Activated T-cell treated with anti-CD3 and anti-CD28 coated beads, Interleukin-2, amount 50 U/mL, for 72 hours (primary cell): ENCODE measurements at regions not wholly inside any gene's neighbourhood (a gene's known extent, or its start where the extent isn't known, plus 50 kb on each side); places are given as distances from the start of the nearest gene placed in this dataset.

ENCODE experiments used
- ATAC-seq, 2 donors: fragments of 150-1000 bp; cut with Tn5 transposase; replicated peaks in 1 of 2; 2 replicates each; pipeline ENCODE4 v1.10.0; 2021; ENCODE audit warnings: moderate library complexity in 2 of 2, mild to moderate bottlenecking in 1 of 2
- DNase-seq, 2 donors: peaks; one replicate each; pipeline ENCODE4 v3.0.0; 2021 to 2022; ENCODE audit warnings: mixed read lengths in 1 of 2
- H3K27ac Mint-ChIP-seq: one replicate; pipeline ENCODE4 v1.8.0; 2022; ENCODE audit warnings: mild to moderate bottlenecking, moderate library complexity, mixed read lengths
- H3K27me3 Mint-ChIP-seq: one replicate; pipeline ENCODE4 v1.8.0; 2022; ENCODE audit warnings: low read depth, mixed read lengths
- H3K36me3 Mint-ChIP-seq, 2 donors: one replicate each; pipeline ENCODE4 v1.8.0; 2022; ENCODE audit warnings: mixed read lengths in 2 of 2, mild to moderate bottlenecking in 1 of 2; ENCODE audit not compliant: insufficient read depth in 2 of 2
- H3K4me1 Mint-ChIP-seq: one replicate; pipeline ENCODE4 v1.8.0; 2022; ENCODE audit warnings: low read depth, mixed read lengths
- H3K4me3 Mint-ChIP-seq, 2 donors: one replicate each; pipeline ENCODE4 v1.8.0; 2022; ENCODE audit warnings: mild to moderate bottlenecking in 2 of 2, mixed read lengths in 2 of 2, moderate library complexity in 2 of 2
- H3K9me3 Mint-ChIP-seq, 2 donors: one replicate each; pipeline ENCODE4 v1.8.0; 2022; ENCODE audit warnings: mixed read lengths in 2 of 2

DNA sequence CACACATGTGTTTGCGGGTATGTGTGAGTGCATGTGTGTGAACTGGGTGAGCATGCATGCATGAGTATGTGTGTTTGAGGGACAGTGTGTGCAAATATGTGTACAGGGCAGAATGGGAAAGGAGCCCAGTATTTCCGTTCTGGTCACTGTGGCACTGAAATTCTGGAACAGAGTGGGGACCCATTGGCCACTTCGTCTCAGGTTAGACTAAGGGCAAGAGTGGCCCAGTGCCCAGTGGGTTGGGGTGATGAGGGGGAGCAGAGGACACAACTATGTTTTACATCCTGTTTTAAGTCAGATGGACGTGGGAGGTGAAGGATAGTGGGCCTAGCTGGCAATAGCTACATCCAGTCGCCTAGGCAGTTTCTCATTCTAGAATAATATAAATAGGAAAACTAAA, 438.5 kb downstream of the DYNC2H1 start:
- Mint-ChIP-seq H3K4me3 (no peak overlapping the region), H3K36me3 (no peaks in the 10 kb centered on the region), H3K27ac (no peak overlapping the region), H3K9me3 (no peaks in the 10 kb centered on the region), H3K27me3 (no peaks in the 10 kb centered on the region), H3K4me1 (no peaks in the 10 kb centered on the region)
- no peak for ATAC-seq
- no peak for DNase-seq

DNA sequence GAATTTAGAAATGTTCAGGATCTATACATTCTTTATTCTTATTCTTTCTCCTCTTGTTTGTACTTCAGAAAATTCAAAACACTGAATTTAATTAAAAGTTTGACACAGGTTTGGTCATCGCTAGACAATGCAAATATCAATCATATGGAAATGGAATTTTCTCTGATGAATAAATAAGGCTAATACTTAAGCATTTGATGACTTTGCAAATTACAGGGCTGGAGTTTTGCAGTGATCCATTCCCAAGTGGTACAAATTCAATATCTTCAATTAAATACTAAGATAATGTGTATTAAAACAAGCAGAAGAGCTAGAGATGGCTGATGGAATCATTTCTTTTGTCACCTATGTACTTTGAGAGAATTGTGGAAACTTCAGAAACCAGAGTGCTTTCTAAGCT, 439.6 kb downstream of the DYNC2H1 start:
- H3K27ac Mint-ChIP-seq: no peak overlapping the region
- H3K27me3 Mint-ChIP-seq: no peaks in the 10 kb centered on the region
- ATAC-seq (no peak), DNase-seq (no peak)
- H3K36me3 Mint-ChIP-seq: no peaks in the 10 kb centered on the region
- no peaks in the 10 kb centered on the region for H3K9me3 Mint-ChIP-seq
- H3K4me3 Mint-ChIP-seq: no peak overlapping the region
- H3K4me1 Mint-ChIP-seq: no peaks in the 10 kb centered on the region

DNA sequence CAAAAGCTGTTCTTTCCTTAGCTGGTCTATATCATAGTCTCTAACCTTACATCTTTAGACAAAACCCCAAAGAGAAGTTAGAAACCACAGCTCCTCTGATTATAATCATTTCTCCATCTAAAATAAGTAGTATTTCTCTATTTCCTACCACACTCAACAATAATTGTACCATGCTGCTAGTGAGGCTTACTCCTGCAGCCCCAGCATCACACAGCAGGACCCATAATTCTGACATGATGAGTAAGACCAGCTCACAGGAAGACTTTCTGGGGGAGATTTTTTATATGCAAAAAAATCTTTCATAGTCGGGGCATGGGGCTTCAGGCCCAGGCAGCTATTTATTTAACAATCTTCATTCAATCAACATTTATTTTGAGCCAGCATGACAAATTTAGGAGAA, 441.6 kb downstream of the DYNC2H1 start:
- Mint-ChIP-seq H3K4me3 (no peak overlapping the region), H3K4me1 (no peaks in the 10 kb centered on the region), H3K27ac (no peak overlapping the region), H3K9me3 (no peaks in the 10 kb centered on the region), H3K36me3 (no peaks in the 10 kb centered on the region), H3K27me3 (no peaks in the 10 kb centered on the region)
- ATAC-seq (no peak), DNase-seq (no peak)

DNA sequence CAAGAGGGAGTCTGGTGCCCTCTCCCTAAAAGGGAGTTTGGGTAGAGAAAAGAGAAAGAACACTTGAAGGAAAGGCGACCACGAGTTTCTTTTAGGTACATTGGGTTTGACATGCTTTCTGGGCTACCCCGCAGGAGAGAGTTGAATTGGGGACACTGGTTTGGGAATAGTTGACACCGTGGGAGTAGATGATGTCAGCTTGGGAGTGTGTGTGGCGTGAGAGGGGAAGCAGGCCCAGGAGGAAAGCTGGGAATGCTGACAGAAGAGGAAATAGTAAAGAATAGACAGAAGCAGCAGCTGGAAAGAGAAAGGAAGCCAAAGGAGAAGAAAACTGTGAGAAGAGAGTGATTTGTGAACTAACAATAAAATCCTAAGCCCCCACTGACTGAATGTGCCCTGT, 442.9 kb downstream of the DYNC2H1 start:
- Mint-ChIP-seq H3K4me1 (no peaks in the 10 kb centered on the region), H3K27me3 (no peaks in the 10 kb centered on the region), H3K36me3 (no peaks in the 10 kb centered on the region), H3K27ac (no peak overlapping the region), H3K4me3 (no peak overlapping the region), H3K9me3 (no peaks in the 10 kb centered on the region)
- DNase-seq: no peak
- no peak for ATAC-seq

DNA sequence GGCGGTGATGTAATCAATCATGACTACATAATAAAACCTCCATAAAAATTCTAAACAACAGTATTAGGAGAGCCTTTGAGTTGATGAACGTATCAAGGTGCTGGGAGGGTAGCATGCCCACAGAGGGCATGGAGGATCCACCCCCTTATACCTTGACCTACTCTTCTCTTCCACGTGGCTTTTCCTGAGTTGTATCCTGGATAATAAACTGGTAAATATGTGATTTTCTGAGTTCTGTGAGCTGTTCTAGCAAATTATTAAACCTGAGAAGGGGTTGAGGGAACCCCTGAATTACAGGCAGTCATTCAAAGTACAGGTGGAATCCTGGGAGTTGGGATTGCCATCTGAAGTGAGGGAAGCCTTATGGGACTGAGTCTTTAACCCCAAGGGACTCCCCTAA, 446.9 kb downstream of the DYNC2H1 start:
- Mint-ChIP-seq H3K27ac (no peak overlapping the region), H3K27me3 (no peaks in the 10 kb centered on the region), H3K9me3 (no peaks in the 10 kb centered on the region), H3K4me3 (no peak overlapping the region), H3K4me1 (no peaks in the 10 kb centered on the region), H3K36me3 (no peaks in the 10 kb centered on the region)
- ATAC-seq (no peak), DNase-seq (no peak)

DNA sequence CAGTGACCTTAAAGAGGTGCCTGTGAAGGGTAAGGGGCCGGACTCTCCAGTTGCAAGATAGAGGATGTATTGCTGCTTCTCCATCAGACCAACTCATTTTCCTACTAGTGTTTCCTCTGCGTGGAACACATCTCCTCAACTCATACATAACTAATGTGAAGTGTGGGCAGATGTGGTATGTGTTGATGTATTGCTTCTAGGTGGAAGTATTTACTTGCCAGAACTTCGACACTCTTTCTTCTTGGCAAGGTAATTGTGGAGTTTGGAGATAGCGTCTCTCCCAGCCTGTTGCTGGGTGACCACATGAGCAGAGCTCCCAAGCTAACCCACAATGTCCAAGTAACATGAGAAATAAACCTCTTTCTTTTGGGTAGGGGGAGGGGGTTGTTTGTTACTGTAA, 456.9 kb downstream of the DYNC2H1 start:
- no peaks in the 10 kb centered on the region for H3K36me3 Mint-ChIP-seq
- no peaks in the 10 kb centered on the region for H3K4me1 Mint-ChIP-seq
- ATAC-seq (no peak), DNase-seq (no peak)
- H3K9me3 Mint-ChIP-seq: no peaks in the 10 kb centered on the region
- no peak overlapping the region for H3K27ac Mint-ChIP-seq
- H3K4me3 Mint-ChIP-seq: no peak overlapping the region
- H3K27me3 Mint-ChIP-seq: no peaks in the 10 kb centered on the region

DNA sequence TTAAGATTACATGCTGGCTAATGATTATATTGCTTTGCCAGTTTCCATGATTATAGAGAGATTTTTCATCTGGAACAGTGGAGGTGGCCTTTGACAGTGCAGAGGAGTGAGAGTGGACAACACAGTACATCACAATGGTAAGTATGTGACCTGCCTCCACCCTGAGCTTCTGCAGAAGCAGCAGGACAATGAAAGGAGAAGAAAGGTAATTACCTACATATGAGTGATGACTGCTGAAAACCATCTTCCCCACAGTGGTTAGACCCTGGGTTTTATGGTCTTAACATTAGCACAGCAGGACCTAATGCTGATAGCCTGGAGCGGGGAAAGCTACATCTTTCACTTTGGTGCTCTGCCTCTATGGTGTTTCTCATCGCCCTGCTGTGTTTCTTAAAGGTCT, 454.7 kb upstream of the DDI1 start:
- H3K9me3 Mint-ChIP-seq: peaks cover 0 to 2% of the 10 kb centered on the region in 2 donors
- no peaks in the 10 kb centered on the region for H3K36me3 Mint-ChIP-seq
- H3K27me3 Mint-ChIP-seq: no peaks in the 10 kb centered on the region
- H3K4me1 Mint-ChIP-seq: no peaks in the 10 kb centered on the region
- no peak for DNase-seq
- H3K27ac Mint-ChIP-seq: no peak overlapping the region
- H3K4me3 Mint-ChIP-seq: no peak overlapping the region
- no peak for ATAC-seq

DNA sequence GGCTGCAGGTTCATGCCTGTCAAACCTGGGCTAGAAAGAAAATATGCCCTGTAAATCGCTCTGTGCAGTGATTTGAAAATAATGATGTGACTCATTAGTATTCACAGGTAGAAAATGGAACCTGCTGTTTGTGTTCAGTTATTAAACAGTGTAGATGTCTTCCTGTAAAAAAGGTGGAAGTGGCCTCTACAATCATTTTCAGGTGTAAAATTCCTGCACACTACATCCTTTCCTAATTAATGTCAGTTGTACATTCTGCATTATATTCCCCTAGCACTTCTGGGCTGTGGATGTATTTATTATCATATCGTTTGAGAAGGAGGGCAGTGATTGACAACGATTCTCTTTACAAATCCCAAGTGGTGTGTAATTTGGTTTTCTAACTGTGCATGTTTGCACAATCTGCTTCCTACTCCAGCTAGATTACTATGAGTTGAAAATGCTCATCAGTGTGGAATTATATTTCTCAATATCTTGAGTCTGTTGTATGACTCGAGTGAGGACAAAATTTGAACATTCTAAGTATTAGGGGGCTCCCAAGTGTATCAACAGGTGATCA, 454.0 kb upstream of the DDI1 start:
- ATAC-seq (no peak), DNase-seq (no peak)
- H3K36me3 Mint-ChIP-seq: no peaks in the 10 kb centered on the region
- H3K27me3 Mint-ChIP-seq: no peaks in the 10 kb centered on the region
- H3K9me3 Mint-ChIP-seq: peaks cover 0 to 2% of the 10 kb centered on the region in 2 donors
- H3K4me1 Mint-ChIP-seq: no peaks in the 10 kb centered on the region
- H3K27ac Mint-ChIP-seq: no peak overlapping the region
- no peak overlapping the region for H3K4me3 Mint-ChIP-seq

DNA sequence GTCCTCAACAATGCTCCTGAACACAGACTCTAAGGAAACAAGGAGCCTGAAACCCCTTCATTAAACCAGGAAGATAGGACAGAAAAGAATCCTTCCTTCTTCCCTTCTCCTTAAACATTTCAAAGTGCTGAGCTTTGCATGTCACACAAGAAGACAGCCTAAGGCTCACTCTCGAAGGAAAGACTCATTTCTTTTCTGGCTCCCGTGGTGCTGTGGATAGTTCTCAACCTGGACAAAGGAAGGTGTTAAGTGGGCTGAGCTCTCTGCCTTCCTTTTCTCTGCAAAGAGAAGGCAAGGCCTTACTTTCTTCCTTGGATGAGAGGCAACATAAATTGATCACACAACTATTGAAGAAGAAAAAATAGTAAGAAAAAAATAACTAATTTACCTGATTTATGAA, 452.4 kb upstream of the DDI1 start:
- H3K9me3 Mint-ChIP-seq: peaks cover 0 to 2% of the 10 kb centered on the region in 2 donors
- H3K27me3 Mint-ChIP-seq: no peaks in the 10 kb centered on the region
- H3K4me1 Mint-ChIP-seq: no peaks in the 10 kb centered on the region
- H3K27ac Mint-ChIP-seq: no peak overlapping the region
- H3K36me3 Mint-ChIP-seq: no peaks in the 10 kb centered on the region
- no peak for DNase-seq
- no peak overlapping the region for H3K4me3 Mint-ChIP-seq
- no peak for ATAC-seq

DNA sequence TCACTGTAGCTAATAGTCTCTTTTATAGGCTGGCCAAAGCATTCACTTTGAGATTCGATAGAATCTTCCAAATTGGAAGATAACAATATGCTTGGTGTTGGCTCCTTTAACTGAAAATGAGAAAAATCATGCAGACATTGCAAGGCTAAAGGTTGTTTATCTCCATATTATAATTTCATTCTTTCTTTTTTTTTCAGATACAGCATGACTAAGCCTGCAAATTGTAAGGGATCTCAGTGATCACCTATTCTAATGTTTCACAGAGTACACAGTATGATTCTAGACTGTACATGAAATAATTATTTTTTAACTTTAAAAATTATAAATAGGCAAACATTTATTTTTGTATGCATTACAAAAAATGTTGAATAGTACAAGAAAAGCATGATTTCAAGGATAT, 451.7 kb upstream of the DDI1 start:
- Mint-ChIP-seq H3K4me1 (no peaks in the 10 kb centered on the region), H3K9me3 (peaks cover 0 to 2% of the 10 kb centered on the region in 2 donors), H3K4me3 (no peak overlapping the region), H3K36me3 (no peaks in the 10 kb centered on the region), H3K27ac (no peak overlapping the region), H3K27me3 (no peaks in the 10 kb centered on the region)
- ATAC-seq (no peak), DNase-seq (no peak)

DNA sequence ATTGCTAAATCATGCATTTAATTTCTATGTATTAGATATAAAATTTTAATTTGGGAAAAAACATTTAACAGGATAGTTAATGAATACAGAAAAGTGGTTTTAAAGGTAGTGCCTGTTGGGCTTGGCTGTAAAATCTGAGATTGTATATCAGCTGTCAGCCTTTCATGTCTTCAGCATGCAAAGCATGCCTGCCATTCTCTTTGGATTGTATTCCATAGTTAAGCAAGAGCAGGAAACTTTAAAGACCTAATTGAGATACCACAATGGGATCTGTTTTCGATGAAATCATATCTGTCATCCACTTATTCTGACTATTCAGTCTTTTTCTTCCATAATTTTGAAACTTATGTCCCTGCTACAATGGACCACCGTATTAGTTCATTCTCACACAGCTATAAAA, 451.0 kb upstream of the DDI1 start:
- Mint-ChIP-seq H3K4me1 (no peaks in the 10 kb centered on the region), H3K27ac (no peak overlapping the region), H3K9me3 (no peaks in the 10 kb centered on the region), H3K4me3 (no peak overlapping the region), H3K36me3 (no peaks in the 10 kb centered on the region), H3K27me3 (no peaks in the 10 kb centered on the region)
- ATAC-seq: no peak
- DNase-seq: no peak

DNA sequence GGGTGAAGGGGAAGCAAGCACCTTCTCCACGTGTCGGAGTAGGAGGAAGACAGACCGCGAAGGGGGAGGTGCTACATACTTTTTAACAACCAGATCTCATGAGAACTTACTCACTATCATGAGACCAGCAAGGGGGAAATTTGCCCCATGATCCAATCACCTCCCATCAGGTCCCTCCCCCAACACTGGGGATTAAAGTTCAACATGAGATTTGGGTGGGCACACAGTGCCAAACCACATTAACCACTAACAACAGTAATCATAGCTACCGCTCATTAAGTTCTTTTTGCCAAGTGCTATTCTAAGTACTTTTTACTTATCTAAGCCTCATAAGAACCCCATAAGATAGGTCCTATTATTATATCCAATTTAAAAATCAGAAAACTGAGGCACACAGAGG, 450.5 kb upstream of the DDI1 start:
- no peak for DNase-seq
- H3K4me1 Mint-ChIP-seq: no peaks in the 10 kb centered on the region
- H3K27me3 Mint-ChIP-seq: no peaks in the 10 kb centered on the region
- no peaks in the 10 kb centered on the region for H3K9me3 Mint-ChIP-seq
- no peak overlapping the region for H3K27ac Mint-ChIP-seq
- no peak overlapping the region for H3K4me3 Mint-ChIP-seq
- no peaks in the 10 kb centered on the region for H3K36me3 Mint-ChIP-seq
- no peak for ATAC-seq

DNA sequence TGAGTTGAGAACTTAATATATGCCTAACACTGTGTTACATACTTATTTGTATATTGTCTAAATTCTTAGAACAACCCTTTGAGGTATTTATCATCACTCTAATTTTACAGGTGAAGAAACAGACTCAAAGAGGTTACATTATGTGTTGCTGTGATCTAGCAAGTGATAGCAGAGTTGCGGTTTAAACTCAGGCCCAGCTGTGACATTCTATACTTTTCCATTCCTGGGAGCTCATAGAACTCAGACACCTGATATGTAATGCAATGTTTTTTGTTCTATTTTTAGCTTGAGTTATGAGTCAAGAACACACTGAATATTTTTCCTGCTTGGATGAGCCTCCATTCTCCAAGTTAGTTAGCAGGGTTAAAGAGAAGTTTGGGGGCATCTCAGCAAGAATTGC, 449.7 kb upstream of the DDI1 start:
- Mint-ChIP-seq H3K4me1 (no peaks in the 10 kb centered on the region), H3K4me3 (no peak overlapping the region), H3K27me3 (no peaks in the 10 kb centered on the region), H3K9me3 (no peaks in the 10 kb centered on the region), H3K36me3 (no peaks in the 10 kb centered on the region), H3K27ac (no peak overlapping the region)
- ATAC-seq (no peak), DNase-seq (no peak)

DNA sequence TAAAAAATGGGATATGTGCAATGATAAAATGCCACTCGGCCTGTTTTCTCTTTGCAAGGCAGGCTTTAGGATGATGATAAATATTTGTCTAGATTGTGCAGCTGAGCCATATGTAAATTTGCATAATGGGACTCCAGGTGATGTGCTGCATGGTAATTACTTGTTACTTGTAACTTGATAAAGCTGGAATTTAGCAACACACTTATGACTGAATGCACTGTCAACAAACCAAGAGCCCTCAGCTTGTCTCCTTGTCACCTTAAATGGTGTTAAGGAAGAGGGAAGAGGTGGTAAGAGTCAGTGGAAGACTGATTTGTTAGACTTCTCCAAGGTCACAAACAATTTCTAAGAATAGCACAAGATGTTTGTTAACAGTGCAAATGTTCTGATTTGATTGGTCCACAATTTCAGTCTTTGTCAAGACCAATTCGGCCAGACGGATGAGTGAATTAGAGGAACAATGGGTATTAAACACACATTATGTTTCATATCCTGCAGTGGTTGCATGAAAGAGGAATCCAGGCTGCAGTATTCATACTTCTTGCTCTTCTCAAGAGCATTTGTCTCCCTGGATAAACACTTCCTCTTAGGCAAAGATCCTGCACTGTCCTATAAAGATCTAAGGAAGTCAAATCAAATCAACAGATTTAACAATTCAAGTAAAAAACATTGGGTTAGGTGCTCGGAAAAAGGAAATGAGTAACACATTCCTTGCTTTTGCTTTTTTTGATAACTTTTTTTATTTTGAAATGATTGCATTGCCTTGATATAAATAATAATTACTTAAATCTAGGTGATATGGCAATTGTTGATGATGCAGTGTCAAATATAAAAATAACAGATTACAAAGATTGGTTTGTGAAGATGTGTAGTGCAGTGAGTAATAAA, 448.3 kb upstream of the DDI1 start:
- H3K9me3 Mint-ChIP-seq: no peaks in the 10 kb centered on the region
- DNase-seq (no peak), ATAC-seq (no peak)
- no peaks in the 10 kb centered on the region for H3K27me3 Mint-ChIP-seq
- no peaks in the 10 kb centered on the region for H3K36me3 Mint-ChIP-seq
- no peaks in the 10 kb centered on the region for H3K4me1 Mint-ChIP-seq
- no peak overlapping the region for H3K4me3 Mint-ChIP-seq
- H3K27ac Mint-ChIP-seq: no peak overlapping the region
